Esophagus squamous epithelium (tissue), 5 donors: ENCODE measurements at regions not wholly inside any gene's neighbourhood (a gene's known extent, or its start where the extent isn't known, plus 50 kb on each side); places are given as distances from the start of the nearest gene placed in this dataset.

ENCODE experiments used
- DNase-seq: peaks from one replicate; lab custom pipeline; 2025; lab: John Stamatoyannopoulos, UW
- H3K27ac ChIP-seq, 4 donors: fragments of 200-600 bp; sonication (generic); one replicate each; pipeline ENCODE4 v1.5.1; 2016 to 2019; ENCODE audit warnings: mild to moderate bottlenecking in 1 of 4
- H3K27me3 ChIP-seq, 4 donors: fragments of 200-600 bp; sonication (generic); 1 replicate in 3 of 4; 2 replicates in 1 of 4; pipeline versions ENCODE4 v1.5.1 to v1.6.0; 2017 to 2021; ENCODE audit warnings: antibody characterized with exemption in 1 of 4
- H3K36me3 ChIP-seq, 3 donors: fragments of 200-600 bp; sonication (generic); one replicate each; pipeline ENCODE4 v1.5.1; 2016 to 2019
- H3K4me1 ChIP-seq, 3 donors: fragments of 200-600 bp; sonication (generic); one replicate each; pipeline ENCODE4 v1.5.1; 2017 to 2019
- H3K4me3 ChIP-seq, 4 donors: fragments of 200-600 bp; sonication (generic); 1 replicate in 3 of 4; 2 replicates in 1 of 4; pipeline ENCODE4 v1.5.1; 2016 to 2019; ENCODE audit warnings: mild to moderate bottlenecking in 2 of 4, moderate library complexity in 1 of 4
- H3K9me3 ChIP-seq, 3 donors: fragments of 200-600 bp; sonication (generic); one replicate each; pipeline ENCODE4 v1.5.1; 2016 to 2019
- CTCF ChIP-seq, 6 experiments: fragments of 450-650 bp in 4 of 6; fragments of 200-600 bp in 2 of 6; sonication (generic) in 2 of 6; IDR thresholded peaks; one replicate each; pipeline ENCODE4 v1.5.1; 2016 to 2019; ENCODE audit warnings: antibody characterized with exemption in 6 of 6, mild to moderate bottlenecking in 4 of 6, moderate library complexity in 4 of 6
- POLR2A ChIP-seq, 4 donors: fragments of 450-650 bp; IDR thresholded peaks; one replicate each; pipeline ENCODE4 v1.6.1; 2017; ENCODE audit warnings: antibody characterized with exemption in 4 of 4, mild to moderate bottlenecking in 4 of 4, moderate library complexity in 3 of 4
- WGBS, 2 donors: methylation state at CpG; one replicate each; pipeline ENCODE4 v1.1.5; 2018; 5-methylcytosine and 5-hydroxymethylcytosine counted together
- intact Hi-C: fragments of 100-400 bp; cut with DNase I; formaldehyde crosslinking; loops from one replicate; pipeline ENCODE4 v1.15.0; 2022
- donor health status: DM: yes; HTN: yes; CAD: no.

DNA sequence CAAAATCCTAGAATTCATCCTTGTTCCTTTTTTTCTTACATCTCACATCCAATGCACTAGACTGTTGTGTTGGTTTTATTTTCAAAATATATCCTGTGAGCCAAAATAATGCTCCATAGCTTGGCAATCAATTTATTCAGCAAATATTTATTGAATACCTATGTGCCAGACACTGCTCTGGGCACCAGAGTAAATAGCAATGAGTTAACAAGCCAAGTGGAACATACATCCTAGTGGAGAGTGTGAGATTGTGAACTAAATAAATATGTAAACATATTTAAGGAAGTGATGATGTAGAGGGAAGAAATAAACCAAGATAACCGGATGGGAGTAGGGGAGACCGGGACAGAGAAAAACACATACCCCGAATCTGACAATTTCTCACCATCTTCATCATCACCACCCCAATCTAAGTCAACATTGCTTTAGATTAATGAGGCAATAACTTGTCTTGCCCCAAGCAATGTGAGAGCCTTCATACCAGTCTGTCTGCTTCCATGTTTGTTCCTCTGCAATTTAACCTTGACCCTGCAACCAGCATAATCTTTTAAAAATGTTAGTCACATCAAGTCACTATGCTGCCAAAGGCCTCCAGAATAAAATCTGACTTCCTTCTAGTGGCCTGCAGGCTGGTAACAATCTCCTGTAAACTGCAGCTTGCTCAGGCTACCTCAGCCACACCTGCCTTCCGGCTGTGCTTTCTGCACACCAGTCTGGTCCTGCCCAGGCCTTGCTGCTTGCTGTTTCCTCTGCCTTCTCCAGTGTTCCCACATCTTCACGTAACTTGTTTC is 199.2 kb downstream of the DLEU7 start:
- H3K36me3 ChIP-seq: no peaks in the 10 kb centered on the region

DNA sequence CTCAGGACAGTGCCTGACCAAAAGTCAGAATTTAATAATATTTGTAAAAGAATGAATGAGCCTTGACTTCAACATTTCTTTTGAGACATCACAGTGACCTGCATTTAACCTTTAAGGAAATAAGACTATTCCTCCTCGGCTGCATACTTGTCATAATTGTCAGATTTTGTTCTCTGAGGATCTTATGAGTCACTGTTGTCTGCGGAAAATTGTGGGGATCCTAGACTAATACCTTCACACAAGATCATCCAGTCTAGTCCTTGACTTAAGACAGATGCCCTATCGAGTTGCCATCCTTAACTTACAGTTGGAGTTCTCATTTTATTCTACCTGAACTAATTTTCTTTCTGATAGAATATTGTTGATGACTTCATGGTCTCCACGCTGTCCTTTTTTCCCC is 198.4 kb downstream of the DLEU7 start:
- Histone ChIP-seq H3K9me3 (no peaks in the 10 kb centered on the region), H3K4me3 (no peak overlapping the region), H3K27ac (no peak overlapping the region), H3K36me3 (no peaks in the 10 kb centered on the region), H3K27me3 (no peaks in the 10 kb centered on the region), H3K4me1 (peaks cover 0 to 10% (median 0%) of the 10 kb centered on the region in 3 donors)
- intact Hi-C loops: no loop called here
- TF ChIP-seq CTCF (IDR thresholded peaks at IDR 0.05): no peak
- TF ChIP-seq POLR2A (IDR thresholded peaks at IDR 0.05): no peak
- WGBS, 2 donors: 48 to 64% methylated on average over 4 of the region's 4 CpGs
- DNase-seq: no peak

More for the DNA sequence above, 199.2 kb downstream of the DLEU7 start:
- no peaks in the 10 kb centered on the region for H3K9me3 ChIP-seq
- WGBS, 2 donors: 50 to 63% methylated on average over 5 of the region's 5 CpGs
- no peak overlapping the region for H3K4me3 ChIP-seq
- no peaks in the 10 kb centered on the region for H3K27me3 ChIP-seq
- peaks cover 0 to 10% (median 0%) of the 10 kb centered on the region in 3 donors for H3K4me1 ChIP-seq
- TF ChIP-seq CTCF (IDR thresholded peaks at IDR 0.05) (peak in 1 of 6 experiments; percentile 3), POLR2A (IDR thresholded peaks at IDR 0.05) (no peak)
- no peak for DNase-seq
- intact Hi-C loops: no loop called here
- H3K27ac ChIP-seq: no peak overlapping the region

DNA sequence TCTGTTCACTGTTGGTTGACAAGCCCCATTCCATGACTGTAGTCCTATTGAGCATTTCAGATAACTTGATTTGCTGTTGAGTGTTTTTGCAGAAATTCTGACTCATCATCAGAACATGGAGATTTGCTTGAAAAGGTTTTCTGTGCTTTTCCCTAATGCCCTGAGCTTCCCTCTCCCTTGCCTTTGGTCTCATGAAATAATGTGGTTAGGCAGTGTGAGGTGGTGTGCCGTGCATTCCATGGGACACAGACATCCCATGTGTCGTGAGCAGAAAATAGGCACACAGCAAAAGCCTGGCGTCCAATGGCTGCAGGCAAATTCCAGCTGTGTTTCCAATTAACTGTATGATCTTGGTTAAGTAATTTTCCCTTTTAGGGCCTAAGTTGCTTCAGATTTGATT is 197.4 kb downstream of the DLEU7 start:
- peaks cover 0 to 18% (median 0%) of the 10 kb centered on the region in 3 donors for H3K4me1 ChIP-seq
- H3K36me3 ChIP-seq: no peaks in the 10 kb centered on the region
- TF ChIP-seq POLR2A (IDR thresholded peaks at IDR 0.05): no peak
- TF ChIP-seq CTCF (IDR thresholded peaks at IDR 0.05): no peak
- no peak for DNase-seq
- no peaks in the 10 kb centered on the region for H3K27me3 ChIP-seq
- H3K27ac ChIP-seq: no peak overlapping the region
- H3K9me3 ChIP-seq: no peaks in the 10 kb centered on the region
- H3K4me3 ChIP-seq: no peak overlapping the region
- intact Hi-C loops: no loop called here
- 94 to 98% methylated on average over 3 of the region's 3 CpGs for WGBS, 2 donors

GRCh38 chr13:50649211-50649610 is 194.3 kb downstream of the DLEU7 start:
- intact Hi-C loops: no loop called here
- no peak for TF ChIP-seq CTCF (IDR thresholded peaks at IDR 0.05)
- TF ChIP-seq POLR2A (IDR thresholded peaks at IDR 0.05): no peak
- 80 to 83% methylated on average over 5 of the region's 5 CpGs for WGBS, 2 donors

More at GRCh38 chr13:50649211-50649610, 194.3 kb downstream of the DLEU7 start:
- no peaks in the 10 kb centered on the region for H3K36me3 ChIP-seq
- H3K4me1 ChIP-seq: peaks cover 0 to 21% (median 0%) of the 10 kb centered on the region in 3 donors
- no peak for DNase-seq
- no peak overlapping the region for H3K4me3 ChIP-seq
- no peaks in the 10 kb centered on the region for H3K27me3 ChIP-seq
- no peaks in the 10 kb centered on the region for H3K9me3 ChIP-seq
- H3K27ac ChIP-seq: no peak overlapping the region
